Dedifferentiated amniotic fluid mesenchymal stem cell (primary cell): ENCODE measurements at regions not wholly inside any gene's neighbourhood (a gene's known extent, or its start where the extent isn't known, plus 50 kb on each side); places are given as distances from the start of the nearest gene placed in this dataset.

Source experiments
- DNase-seq: peaks from one replicate; pipeline ENCODE4 v3.0.0-alpha.2; 2016; ENCODE audit errors: extremely low spot score

DNA sequence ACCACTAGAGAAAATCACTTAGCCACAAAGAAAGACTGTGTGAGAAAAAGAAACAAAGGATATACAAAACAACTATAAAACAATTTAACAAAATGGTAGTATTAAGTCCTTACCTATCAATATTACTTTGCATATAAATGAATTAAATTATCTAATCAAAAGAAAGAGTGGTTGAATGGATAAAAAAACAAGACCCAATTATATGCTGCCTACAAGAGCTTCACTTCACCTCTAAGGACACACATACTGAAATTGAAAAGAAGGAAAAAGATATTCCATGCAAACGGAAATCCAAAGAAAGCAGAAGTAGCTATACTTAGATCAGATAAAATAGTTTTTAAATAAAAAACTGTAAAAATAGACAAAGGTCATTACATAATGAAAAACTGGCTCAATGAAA lies 134.9 kb upstream of the CCDC196 start:
- no peak for DNase-seq

DNA sequence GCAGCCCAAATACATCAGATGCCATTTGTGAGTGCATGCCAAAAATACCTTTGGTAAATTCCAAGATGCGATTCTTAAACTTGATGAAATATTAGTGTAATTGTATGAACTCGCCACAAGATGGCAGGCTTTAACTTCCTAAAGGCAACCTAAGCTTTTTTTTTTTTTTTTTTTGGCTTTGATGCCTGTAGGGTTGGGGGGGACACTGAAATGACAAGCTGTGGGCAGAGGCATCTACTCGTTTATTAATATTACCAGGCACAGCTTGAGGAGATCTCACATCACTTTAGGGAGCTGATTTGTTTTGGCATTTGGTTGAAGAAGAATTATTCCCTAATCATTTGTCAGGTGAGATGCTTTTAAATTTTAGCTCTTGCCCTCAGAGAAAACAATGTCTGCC lies 126.7 kb upstream of the CCDC196 start:
- DNase-seq, result peak; percentile 49

GRCh38 chr14:66360366-66360926 lies 125.7 kb upstream of the CCDC196 start:
- DNase-seq, result no peak

DNA sequence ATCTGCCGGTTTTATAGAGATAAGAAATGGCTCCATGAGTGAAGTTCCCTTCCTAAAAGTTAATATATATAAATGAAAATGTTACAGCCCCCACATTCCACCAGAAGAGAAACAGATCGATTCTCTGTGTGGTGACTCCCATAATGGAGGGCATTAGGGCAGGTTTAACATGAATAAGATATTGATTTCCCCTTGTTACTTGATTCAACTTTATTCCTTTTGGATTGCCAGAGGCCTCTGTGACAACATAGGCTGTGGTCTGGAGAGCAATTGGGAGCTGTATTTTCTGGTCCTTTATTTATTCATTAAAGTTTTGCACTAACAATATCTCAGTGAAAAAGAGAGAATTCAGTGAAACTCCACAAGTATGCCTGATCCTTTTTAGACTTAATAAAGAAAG lies 125.2 kb upstream of the CCDC196 start:
- no peak for DNase-seq

DNA sequence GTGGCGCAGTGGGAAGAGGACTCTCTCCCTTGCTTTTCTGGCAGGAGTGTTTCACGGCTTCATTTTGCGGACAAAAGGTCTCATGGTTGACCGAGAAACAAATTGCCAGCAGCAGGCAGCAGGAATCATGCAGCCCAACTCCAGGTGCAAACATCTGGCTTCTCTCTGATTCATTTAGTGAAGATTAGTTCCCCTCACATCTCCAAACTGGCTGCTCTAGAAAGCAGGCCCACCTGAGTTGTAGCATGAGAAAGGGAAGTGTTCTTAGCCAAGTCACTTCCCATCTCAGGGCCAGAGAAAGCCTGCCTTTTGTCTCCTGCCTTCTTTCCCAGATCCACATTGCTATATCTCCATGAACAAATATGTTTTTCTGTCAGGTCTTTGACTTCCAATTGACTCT lies 120.8 kb upstream of the CCDC196 start:
- no peak for DNase-seq

DNA sequence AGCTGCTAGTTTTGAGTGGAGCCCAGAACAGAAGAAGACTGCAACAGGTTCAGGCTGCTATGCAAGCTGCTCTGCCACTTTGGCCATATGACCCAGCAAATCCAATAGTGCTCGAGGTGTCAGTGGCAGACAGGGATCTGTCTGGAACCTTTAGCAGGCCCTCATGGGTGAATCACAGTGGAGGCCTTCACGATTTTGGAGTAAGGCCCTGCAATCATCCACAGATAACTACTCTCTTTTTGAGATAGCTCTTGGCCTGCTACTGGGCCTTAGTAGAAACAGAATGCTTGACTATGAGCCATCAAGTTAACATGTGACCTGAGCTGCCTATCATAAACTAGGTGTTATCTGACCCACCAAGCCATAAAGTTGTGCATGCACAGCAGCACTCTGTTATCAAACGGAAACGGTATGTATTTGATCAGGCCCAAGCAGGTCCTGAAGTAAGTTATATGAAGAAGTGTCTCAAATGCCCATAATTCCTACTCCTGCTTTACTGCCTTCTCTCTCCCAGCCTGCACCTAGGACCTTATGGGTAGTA lies 116.9 kb upstream of the CCDC196 start:
- no peak for DNase-seq

DNA sequence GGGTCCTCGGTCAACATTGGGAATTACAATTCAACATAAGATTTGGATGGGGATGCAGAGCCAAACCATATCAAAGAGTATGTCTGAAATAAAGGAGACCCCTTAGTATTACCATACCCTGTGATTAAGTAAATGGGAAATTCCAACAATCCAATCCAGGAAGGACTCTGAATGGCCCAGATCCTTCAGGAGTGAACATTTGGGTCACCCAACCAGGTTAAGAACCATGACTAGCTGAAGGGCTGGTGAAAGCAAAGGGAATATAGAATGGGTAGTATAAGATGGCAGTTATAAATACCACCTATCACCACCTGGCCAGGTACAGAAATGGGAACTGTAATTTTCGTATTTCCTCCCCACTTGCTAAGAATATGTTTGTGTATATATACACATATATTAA lies 114.4 kb upstream of the CCDC196 start:
- no peak for DNase-seq

- DNase-seq, result no peak
Observed at GRCh38 chr14:66375046-66375964, 110.9 kb upstream of the CCDC196 start.

GRCh38 chr14:66377574-66377973 lies 108.6 kb upstream of the CCDC196 start:
- no peak for DNase-seq

DNA sequence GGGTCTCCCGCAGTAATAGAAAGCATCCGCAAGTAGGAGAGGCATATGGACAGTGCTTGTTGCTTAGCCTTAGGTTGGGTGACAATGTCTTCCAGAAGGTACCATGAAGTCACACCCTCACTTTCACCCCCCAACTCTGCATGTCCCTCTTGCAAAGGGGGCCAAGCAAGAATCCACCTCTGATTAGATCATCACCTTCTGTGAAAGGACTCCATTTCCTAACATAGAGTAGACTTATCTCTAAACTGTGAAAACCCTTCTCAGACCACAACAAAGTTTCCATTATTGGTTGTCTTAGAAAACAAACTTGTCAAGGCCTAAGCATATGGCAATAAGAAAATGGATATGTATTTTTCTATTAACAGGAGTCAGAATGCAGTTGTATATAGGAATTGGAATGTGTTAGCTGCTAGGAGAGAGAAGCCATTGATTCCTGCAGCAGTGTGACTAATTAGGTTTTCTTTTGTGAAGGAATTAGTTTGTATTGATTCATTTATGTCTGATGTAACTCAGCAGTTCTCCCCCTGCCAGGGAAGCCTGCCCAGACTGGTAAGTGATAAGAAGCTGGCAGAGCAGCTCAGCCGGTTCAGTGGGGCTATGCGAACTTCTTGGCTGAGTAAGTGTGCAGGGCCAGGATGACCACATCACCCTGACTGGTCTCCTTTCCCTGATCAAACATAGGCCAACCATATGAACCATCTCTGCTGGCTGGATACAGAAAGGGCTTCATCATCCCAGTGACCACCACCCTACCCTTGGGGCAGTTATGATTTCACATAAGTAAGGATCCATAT lies 107.3 kb upstream of the CCDC196 start:
- DNase-seq, result no peak

DNA sequence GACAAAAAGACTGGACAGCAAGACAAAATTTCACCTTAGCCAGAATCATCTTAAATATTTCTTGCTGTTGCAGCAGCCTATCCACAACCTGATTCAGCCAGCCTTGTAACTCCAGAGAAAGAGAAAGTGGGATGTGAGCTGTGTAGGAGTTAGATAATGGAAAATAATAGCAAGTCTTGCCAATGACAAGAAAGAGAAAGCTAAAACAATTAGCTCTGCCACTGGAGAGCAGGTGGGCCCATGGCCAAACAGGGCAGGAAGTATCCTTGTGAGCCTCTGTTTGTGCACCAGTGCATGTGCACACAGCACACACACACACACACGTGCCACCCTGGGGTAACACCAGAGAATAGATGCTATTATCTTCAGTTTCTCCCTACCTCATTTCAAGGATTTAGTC lies 106.0 kb upstream of the CCDC196 start:
- no peak for DNase-seq

DNA sequence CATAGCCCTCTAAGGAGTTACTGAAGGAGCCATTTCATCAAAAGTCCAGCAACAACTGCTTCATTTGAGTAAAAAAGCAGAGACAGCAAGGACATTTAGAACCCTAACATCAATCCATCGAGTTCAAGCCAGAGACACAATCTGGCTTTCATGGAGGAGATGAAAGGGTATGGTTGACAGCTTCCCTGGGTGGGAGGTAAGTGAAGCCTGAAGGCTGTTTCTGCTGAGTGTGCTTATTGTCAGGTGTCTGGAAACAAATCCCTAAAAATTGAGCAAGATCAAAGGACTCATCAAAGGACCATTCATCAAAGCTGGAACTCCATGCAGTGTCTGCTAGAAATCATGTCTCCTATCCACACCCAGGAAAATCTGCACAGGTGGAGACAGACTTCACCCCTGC lies 104.4 kb upstream of the CCDC196 start:
- no peak for DNase-seq

DNA sequence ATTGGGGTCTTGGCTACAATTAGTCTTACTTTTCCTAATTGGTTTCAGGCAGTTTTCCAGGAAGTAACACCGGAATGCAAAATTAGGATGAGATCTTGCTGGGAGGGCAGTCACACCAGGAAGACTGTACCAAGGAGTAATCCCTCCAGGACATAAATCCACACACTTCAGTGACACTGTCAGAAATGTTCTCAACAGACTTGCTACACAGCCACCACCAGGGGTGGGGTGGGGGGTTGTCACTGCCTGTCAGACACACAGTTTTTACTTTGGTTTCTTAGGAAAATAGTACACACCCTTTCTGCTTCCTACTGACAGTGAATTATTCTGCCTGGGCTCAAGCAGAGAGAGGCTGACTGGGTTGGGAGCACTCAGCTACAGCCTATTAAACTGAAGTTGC lies 102.9 kb upstream of the CCDC196 start:
- DNase-seq, result no peak

DNA sequence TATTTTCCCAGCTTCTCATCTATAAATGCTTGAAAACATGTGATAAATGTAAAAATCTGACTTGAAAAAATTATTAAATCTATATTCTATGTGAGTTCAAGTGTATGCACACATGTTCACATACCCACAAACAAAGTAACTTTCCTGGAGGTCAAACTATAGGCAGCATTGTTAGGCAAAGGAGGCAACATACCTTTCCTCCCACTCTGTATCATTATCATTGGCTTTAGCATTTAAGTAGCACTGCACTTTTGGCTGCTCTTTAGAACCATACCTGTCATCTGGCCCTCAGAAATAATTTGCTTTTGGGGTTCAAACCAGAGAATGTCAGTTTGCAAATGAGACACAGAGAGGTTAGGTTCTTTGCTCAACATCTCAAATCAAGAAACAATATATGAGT lies 102.4 kb upstream of the CCDC196 start:
- no peak for DNase-seq

GRCh38 chr14:66388516-66388915 lies 97.7 kb upstream of the CCDC196 start:
- no peak for DNase-seq

DNA sequence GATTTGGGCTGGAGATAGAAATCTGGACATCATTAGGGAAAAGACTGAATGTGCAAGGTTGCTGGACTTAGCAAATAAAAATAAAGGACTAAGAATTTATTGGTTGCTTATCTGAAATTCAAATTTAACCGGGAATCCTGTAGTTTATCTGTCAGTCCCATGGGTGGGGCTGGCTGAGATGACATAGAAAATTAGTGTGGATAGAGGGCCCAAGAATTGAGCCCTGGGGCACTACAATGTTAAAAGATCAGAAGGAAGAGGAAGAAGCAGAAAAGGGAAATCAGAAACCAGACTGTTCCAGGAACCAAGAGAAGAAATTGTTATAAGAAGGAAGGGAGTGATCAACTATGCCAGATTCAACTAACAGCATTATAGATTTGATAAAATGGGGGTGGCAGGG lies 96.7 kb upstream of the CCDC196 start:
- no peak for DNase-seq

DNA sequence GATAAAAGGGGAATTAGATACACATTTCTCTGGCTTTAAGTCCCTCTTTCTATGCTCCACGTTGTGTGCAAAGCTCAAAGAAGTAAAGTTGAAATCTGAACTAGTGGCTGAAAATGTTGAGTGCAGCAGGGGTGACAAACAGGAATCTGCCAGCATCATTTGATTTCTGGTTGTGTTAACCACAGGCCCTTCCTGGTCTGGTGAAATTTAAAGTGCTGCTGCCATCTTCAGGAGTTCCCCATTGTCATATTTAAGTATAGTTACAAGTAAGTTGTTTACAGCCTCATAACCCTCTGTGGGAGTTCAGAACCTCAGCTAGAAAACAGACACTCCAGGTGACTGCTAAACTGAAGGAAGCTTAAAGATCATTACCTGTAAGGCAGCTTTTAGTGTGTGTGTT lies 90.9 kb upstream of the CCDC196 start:
- DNase-seq, result no peak

DNA sequence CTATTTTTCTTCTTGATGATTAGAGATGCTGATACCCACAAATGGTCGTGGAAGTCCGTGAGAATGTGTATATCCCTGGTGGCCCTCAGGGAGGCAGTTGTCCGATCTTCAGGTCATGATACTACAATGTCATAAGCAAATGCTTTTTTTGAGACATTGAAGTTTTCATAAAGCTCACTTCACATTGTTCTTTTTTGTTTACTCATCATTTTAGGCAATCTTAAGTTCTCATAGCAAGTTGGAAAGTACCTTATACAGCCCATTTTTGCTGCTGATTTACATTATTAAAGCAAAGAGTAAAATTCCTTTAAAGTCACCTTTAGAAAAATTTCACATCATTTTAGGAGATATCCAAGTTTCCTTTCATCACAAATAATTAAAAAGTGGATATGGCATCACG lies 90.0 kb upstream of the CCDC196 start:
- no peak for DNase-seq

- no peak for DNase-seq
Observed at GRCh38 chr14:66398437-66398836, 87.7 kb upstream of the CCDC196 start.

DNA sequence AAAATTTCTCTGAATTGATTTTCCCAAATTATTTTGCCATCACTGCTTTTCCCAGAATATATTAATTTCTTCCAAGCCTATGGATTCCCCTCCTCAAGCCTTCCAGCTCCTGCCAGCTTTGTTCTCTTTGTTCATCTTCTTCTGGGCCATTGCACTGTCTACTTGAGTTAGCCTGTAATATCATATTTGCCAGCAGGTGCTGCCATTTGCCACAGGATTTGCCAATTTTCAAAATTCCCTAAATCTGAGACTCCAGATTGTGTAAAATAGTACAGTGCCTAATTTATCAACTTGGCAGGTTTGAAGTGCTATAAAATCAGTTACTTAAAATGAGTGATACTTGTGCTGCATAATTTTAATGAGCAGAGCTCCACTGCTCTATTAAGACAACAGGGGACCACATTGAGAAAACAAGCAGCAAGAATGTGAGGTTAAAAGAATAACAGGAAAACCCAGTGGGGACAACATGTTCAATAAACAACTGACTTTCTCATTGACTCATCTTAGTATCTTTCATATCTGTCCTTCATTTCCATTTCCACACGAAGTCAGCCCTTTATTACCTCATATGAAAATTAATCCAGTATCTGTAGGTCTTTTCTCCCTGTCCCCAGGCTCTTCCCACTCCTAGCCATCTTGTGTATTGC lies 84.6 kb upstream of the CCDC196 start:
- no peak for DNase-seq

GRCh38 chr14:66403183-66403582 lies 83.0 kb upstream of the CCDC196 start:
- DNase-seq, result no peak

DNA sequence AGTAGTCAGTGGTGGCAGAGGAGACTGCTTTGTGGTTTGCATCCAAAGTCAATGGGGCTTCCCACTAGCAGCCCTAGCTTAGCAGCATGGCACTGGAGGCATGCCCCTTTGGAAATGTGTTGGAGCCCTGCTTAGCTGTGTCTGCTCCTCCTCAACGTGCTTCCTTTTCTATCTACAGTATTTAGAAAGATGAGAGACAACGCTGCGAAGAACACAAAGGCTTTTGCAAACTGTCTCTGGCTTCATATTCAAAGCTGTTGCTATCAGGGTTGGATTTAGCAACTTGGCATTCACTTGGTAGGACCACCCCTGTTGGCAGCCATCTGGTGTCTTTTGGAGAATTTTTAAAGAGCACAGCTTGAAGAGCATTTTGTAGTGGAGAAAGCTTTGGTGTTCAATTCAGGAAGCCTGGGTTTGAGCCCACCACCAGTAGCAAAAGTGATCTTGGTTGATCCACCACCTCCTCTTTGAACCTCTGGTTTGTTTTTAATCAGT lies 82.1 kb upstream of the CCDC196 start:
- no peak for DNase-seq
